ENCODE measurements at regions not wholly inside any gene's neighbourhood (a gene's known extent, or its start where the extent isn't known, plus 50 kb on each side); places are given as distances from the start of the nearest gene placed in this dataset.

GRCh38 chrX:96455078-96455477 is 229.6 kb upstream of the DIAPH2 start:
- no peak for TF ChIP-seq EZH2 (IDR thresholded peaks at IDR 0.05; ENCODE audit: insufficient read depth, low read length)
- no peak for TF ChIP-seq CTCF (IDR thresholded peaks at IDR 0.05; ENCODE audit: insufficient read depth, low read depth, low read length)

Measured in astrocyte (in vitro differentiated cells and primary cell).